ENCODE measurements at regions not wholly inside any gene's neighbourhood (a gene's known extent, or its start where the extent isn't known, plus 50 kb on each side); places are given as distances from the start of the nearest gene placed in this dataset.

DNA sequence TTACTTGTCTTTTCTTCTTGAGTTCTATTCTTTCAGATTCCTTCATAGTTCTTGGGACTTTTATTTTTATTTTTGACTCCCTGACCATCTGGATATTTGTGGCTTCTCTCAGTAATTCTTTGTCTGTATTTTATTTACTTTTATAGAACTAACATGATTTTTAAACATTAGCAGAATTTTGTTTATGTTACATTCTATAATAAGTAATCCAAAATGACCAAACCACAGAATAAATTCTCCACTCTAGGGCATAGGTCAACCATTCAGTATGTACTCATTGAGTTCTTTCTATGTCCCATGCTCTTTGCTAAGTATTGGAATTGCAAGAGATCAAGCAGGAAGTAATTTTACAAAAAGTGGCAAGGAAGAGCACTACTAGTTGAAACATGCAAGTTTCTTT is 969.0 kb downstream of the TTLL7 start:
- TF ChIP-seq, protein P1, sequence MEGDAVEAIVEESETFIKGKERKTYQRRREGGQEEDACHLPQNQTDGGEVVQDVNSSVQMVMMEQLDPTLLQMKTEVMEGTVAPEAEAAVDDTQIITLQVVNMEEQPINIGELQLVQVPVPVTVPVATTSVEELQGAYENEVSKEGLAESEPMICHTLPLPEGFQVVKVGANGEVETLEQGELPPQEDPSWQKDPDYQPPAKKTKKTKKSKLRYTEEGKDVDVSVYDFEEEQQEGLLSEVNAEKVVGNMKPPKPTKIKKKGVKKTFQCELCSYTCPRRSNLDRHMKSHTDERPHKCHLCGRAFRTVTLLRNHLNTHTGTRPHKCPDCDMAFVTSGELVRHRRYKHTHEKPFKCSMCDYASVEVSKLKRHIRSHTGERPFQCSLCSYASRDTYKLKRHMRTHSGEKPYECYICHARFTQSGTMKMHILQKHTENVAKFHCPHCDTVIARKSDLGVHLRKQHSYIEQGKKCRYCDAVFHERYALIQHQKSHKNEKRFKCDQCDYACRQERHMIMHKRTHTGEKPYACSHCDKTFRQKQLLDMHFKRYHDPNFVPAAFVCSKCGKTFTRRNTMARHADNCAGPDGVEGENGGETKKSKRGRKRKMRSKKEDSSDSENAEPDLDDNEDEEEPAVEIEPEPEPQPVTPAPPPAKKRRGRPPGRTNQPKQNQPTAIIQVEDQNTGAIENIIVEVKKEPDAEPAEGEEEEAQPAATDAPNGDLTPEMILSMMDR (IDR thresholded peaks at IDR 0.05; ENCODE audit: borderline replicate concordance, extremely low read depth, insufficient read depth): no peak

DNA sequence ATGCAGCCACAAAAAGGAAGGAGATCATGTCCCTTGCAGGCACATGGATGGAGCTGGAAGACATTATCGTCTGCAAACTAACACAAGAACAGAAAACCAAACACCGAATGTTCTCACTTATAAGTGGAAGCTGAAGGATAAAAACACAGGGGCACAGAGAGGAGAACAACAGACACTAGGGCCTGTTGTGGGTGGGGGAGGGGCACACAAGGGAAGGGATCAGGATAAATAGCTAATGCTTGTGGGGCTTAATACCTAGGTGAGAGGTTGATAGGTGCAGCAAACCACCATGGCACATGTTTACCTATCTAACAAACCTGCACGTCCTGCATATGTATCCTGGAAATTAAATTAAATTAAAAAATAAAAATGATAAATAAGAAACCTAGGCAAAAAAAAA is 969.9 kb downstream of the TTLL7 start:
- DNase-seq: no peak
- no peaks in the 10 kb centered on the region for H3K4me1 ChIP-seq (ENCODE audit: control insufficient read depth in 2 of 3, insufficient read depth in 2 of 3, low read depth in 1 of 3, low read length in 3 of 3)
- H3K9me3 ChIP-seq (ENCODE audit: control insufficient read depth in 2 of 3, insufficient read depth in 1 of 3, low read length in 3 of 3): no peaks in the 10 kb centered on the region
- no peak overlapping the region for H3K4me3 ChIP-seq (ENCODE audit: low read length in 3 of 3)
- TF ChIP-seq, protein P1 (IDR thresholded peaks at IDR 0.05; ENCODE audit: borderline replicate concordance, extremely low read depth, insufficient read depth): no peak
- no peak overlapping the region for H3K27ac ChIP-seq (ENCODE audit: low read depth in 2 of 2, low read length in 2 of 2)
- no peaks in the 10 kb centered on the region for H3K36me3 ChIP-seq (ENCODE audit: control insufficient read depth in 2 of 3, insufficient read depth in 3 of 3, low read length in 3 of 3)
- no peaks in the 10 kb centered on the region for H3K27me3 ChIP-seq (ENCODE audit: control insufficient read depth, insufficient read depth, low read length)
- no peak for FAIRE-seq
- no peak overlapping the region for H3K9ac ChIP-seq (ENCODE audit: low read length in 3 of 3)
- intact Hi-C loops (cut with DNase I): no loop called here

More for the DNA sequence above, 969.0 kb downstream of the TTLL7 start:
- Histone ChIP-seq H3K27me3 (ENCODE audit: control insufficient read depth, insufficient read depth, low read length) (no peaks in the 10 kb centered on the region), H3K9ac (ENCODE audit: low read length in 3 of 3) (no peak overlapping the region), H3K36me3 (ENCODE audit: control insufficient read depth in 2 of 3, insufficient read depth in 3 of 3, low read length in 3 of 3) (no peaks in the 10 kb centered on the region), H3K4me1 (ENCODE audit: control insufficient read depth in 2 of 3, insufficient read depth in 2 of 3, low read depth in 1 of 3, low read length in 3 of 3) (no peaks in the 10 kb centered on the region), H3K27ac (ENCODE audit: low read depth in 2 of 2, low read length in 2 of 2) (no peak overlapping the region), H3K9me3 (ENCODE audit: control insufficient read depth in 2 of 3, insufficient read depth in 1 of 3, low read length in 3 of 3) (no peaks in the 10 kb centered on the region), H3K4me3 (ENCODE audit: low read length in 3 of 3) (no peak overlapping the region)
- intact Hi-C loops (cut with DNase I): no loop called here
- FAIRE-seq: no peak
- DNase-seq: no peak

DNA sequence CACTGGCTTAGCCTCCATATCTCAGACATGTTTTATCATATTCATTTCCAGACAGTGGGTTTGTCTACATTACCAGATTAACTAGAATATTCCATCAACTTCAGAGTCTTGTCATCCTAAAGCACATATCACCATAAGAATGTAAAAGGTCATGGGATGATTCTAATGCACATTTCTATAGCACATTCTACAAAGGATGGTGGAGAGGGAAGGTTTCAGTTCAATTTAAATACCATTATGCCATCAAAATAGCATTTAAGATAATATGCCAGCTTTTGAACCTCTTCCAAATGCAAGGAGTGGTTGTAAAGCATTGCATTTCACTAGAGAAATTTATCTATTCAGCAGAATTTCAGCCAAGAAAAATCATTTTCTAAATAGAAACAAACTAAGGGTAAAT is 970.5 kb downstream of the TTLL7 start:
- Histone ChIP-seq H3K4me3 (ENCODE audit: low read length in 3 of 3) (no peak overlapping the region), H3K4me1 (ENCODE audit: control insufficient read depth in 2 of 3, insufficient read depth in 2 of 3, low read depth in 1 of 3, low read length in 3 of 3) (no peaks in the 10 kb centered on the region), H3K27me3 (ENCODE audit: control insufficient read depth, insufficient read depth, low read length) (no peaks in the 10 kb centered on the region), H3K9me3 (ENCODE audit: control insufficient read depth in 2 of 3, insufficient read depth in 1 of 3, low read length in 3 of 3) (no peaks in the 10 kb centered on the region), H3K27ac (ENCODE audit: low read depth in 2 of 2, low read length in 2 of 2) (no peak overlapping the region), H3K36me3 (ENCODE audit: control insufficient read depth in 2 of 3, insufficient read depth in 3 of 3, low read length in 3 of 3) (no peaks in the 10 kb centered on the region), H3K9ac (ENCODE audit: low read length in 3 of 3) (no peak overlapping the region)
- DNase-seq (no peak), FAIRE-seq (no peak)
- TF ChIP-seq, protein P1 (IDR thresholded peaks at IDR 0.05; ENCODE audit: borderline replicate concordance, extremely low read depth, insufficient read depth): no peak
- intact Hi-C loops (cut with DNase I): no loop called here

DNA sequence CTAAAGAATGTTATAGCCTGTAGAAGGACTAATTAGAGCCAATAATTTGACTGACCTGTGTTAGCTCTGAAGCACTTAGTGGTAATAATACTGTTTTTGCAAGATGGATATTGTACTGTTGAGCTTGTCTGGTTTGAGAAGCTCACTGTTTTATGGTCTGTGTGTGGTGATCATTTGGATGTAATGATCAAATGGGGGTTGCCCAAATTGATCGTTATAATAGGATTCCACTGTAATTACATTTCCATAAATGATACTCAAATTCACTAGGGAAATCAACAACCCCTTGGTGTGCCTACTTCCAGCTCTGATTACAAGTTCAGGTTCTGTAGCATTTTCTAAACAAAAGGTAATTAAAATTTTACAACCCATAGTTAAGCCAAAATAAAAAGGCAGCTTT is 971.4 kb downstream of the TTLL7 start:
- H3K27me3 ChIP-seq (ENCODE audit: control insufficient read depth, insufficient read depth, low read length): no peaks in the 10 kb centered on the region
- H3K27ac ChIP-seq (ENCODE audit: low read depth in 2 of 2, low read length in 2 of 2): no peak overlapping the region
- no peak for DNase-seq
- H3K36me3 ChIP-seq (ENCODE audit: control insufficient read depth in 2 of 3, insufficient read depth in 3 of 3, low read length in 3 of 3): no peaks in the 10 kb centered on the region
- intact Hi-C loops (cut with DNase I): no loop called here
- no peaks in the 10 kb centered on the region for H3K9me3 ChIP-seq (ENCODE audit: control insufficient read depth in 2 of 3, insufficient read depth in 1 of 3, low read length in 3 of 3)
- FAIRE-seq: no peak
- H3K9ac ChIP-seq (ENCODE audit: low read length in 3 of 3): no peak overlapping the region
- no peaks in the 10 kb centered on the region for H3K4me1 ChIP-seq (ENCODE audit: control insufficient read depth in 2 of 3, insufficient read depth in 2 of 3, low read depth in 1 of 3, low read length in 3 of 3)
- H3K4me3 ChIP-seq (ENCODE audit: low read length in 3 of 3): no peak overlapping the region
- TF ChIP-seq, protein P1 (IDR thresholded peaks at IDR 0.05; ENCODE audit: borderline replicate concordance, extremely low read depth, insufficient read depth): no peak
